ENCODE measurements at regions not wholly inside any gene's neighbourhood (a gene's known extent, or its start where the extent isn't known, plus 50 kb on each side); places are given as distances from the start of the nearest gene placed in this dataset.

DNA sequence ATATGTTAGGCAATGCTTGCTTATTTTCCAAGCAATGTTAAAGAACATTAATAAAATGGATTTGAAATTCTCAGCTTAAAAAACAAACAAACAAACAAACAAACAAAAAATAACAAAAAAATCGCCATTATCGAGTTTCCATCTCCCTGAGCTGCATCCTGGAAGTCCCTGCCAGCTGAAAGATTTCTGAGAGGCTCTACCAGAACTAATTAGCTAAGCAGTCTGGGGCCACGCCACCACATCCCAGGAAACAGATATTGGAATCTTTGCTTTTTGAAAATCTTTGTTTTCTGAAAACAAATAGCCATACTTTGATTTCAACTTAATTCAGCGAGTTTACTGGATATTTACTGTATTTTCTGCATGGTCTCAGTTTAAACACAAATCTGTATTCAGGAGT lies 143.6 kb downstream of the LSMEM1 start:
- TF ChIP-seq CTCF (IDR thresholded peaks at IDR 0.05; ENCODE audit: insufficient read depth, low read length, poor library complexity, severe bottlenecking) (no peak), EZH2phosphoT487 (conservative IDR thresholded peaks at IDR 0.05; ENCODE audit: low read length) (no peak)

Measured in SU-DHL-6 (cell line).